ENCODE measurements at regions not wholly inside any gene's neighbourhood (a gene's known extent, or its start where the extent isn't known, plus 50 kb on each side); places are given as distances from the start of the nearest gene placed in this dataset.

DNA sequence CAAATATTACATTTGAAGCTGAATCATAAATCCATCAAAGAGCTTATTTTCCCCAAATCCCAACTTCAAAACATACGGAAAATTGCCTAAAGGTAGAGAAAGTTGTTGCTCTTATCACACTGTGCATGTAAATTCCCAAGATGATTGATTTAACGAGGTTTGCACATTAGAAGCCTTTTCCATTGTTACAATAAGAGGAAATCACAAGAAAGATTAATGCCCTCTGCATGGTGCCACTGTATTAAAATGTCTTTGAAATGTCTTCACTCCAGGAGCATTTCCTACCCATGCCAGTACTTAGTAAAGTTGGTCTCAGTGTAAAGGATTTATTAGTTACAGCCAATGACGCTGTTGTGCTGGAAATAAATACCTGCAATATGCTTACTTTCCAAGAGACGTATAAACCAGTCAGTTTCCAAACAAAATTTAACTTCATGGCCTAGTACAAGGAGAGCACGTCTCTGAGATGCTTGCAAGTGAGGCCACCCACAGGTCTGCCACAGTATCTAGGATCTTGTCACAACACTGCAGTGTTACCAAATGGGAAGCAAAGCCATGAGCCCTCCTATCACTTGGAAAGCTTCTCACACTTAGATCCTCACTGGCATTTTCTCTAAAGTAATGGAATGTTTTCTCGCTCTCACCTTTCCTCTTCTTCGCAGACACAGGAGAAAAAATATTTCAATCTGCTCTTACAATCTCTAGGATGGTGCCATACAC lies 112.4 kb downstream of the CETN3 start:
- no peak for TF ChIP-seq CTCF (conservative IDR thresholded peaks at IDR 0.05; ENCODE audit: low read depth, low read length)
- no peak for TF ChIP-seq MXI1 (IDR thresholded peaks at IDR 0.05; ENCODE audit: borderline replicate concordance, low read depth, low read length)
- TF ChIP-seq CHD1 (IDR thresholded peaks at IDR 0.05; ENCODE audit: low read depth, low read length): no peak
- TF ChIP-seq RCOR1 (IDR thresholded peaks at IDR 0.05; ENCODE audit: insufficient replicate concordance, low read length): no peak
- no peak for TF ChIP-seq RAD21 (IDR thresholded peaks at IDR 0.05; ENCODE audit: low read length)
- no peak for TF ChIP-seq MAZ (IDR thresholded peaks at IDR 0.05; ENCODE audit: borderline replicate concordance, low read depth, low read length)
- TF ChIP-seq ELK1 (IDR thresholded peaks at IDR 0.05; ENCODE audit: borderline replicate concordance, low read depth, low read length): no peak
- TF ChIP-seq SMC3 (IDR thresholded peaks at IDR 0.05; ENCODE audit: low read depth, low read length): no peak
- no peak for TF ChIP-seq CEBPB (IDR thresholded peaks at IDR 0.05; ENCODE audit: low read depth, low read length)
- no peak for TF ChIP-seq POLR2A (IDR thresholded peaks at IDR 0.05; ENCODE audit: low read depth, low read length)
- no peak for TF ChIP-seq MAFK (IDR thresholded peaks at IDR 0.05; ENCODE audit: low read depth, low read length)
- TF ChIP-seq RFX5 (IDR thresholded peaks at IDR 0.05; ENCODE audit: low read depth, low read length): no peak
